ENCODE measurements at regions not wholly inside any gene's neighbourhood (a gene's known extent, or its start where the extent isn't known, plus 50 kb on each side); places are given as distances from the start of the nearest gene placed in this dataset.

GRCh38 chr6:170010665-170011203, 259.3 kb downstream of the ERMARD start:
- no peak for DNase-seq
- Histone ChIP-seq H3K4me3 (ENCODE audit: low read depth, low read length) (no peak overlapping the region), H3K27ac (no peak overlapping the region), H3K27me3 (ENCODE audit: insufficient read depth, low read depth, severe bottlenecking) (no peaks in the 10 kb centered on the region), H3K36me3 (no peaks in the 10 kb centered on the region), H3K9me3 (ENCODE audit: severe bottlenecking) (no peaks in the 10 kb centered on the region)
- no peak for TF ChIP-seq CTCF (IDR thresholded peaks at IDR 0.05; ENCODE audit: low read depth, low read length)

GRCh38 chr6:170008294-170008785, 256.9 kb downstream of the ERMARD start:
- TF ChIP-seq CTCF (IDR thresholded peaks at IDR 0.05; ENCODE audit: low read depth, low read length): no peak
- Histone ChIP-seq H3K36me3 (no peaks in the 10 kb centered on the region), H3K27me3 (ENCODE audit: insufficient read depth, low read depth, severe bottlenecking) (no peaks in the 10 kb centered on the region), H3K9me3 (ENCODE audit: severe bottlenecking) (peaks cover 13% of the 10 kb centered on the region), H3K27ac (no peak overlapping the region), H3K4me3 (ENCODE audit: low read depth, low read length) (no peak overlapping the region)
- DNase-seq: peak; percentile 4

GRCh38 chr6:170007468-170008293, 256.3 kb downstream of the ERMARD start:
- Histone ChIP-seq H3K27ac (peak overlapping the region; percentile 30; the same call in 1 of the 2 replicates), H3K27me3 (ENCODE audit: insufficient read depth, low read depth, severe bottlenecking) (no peaks in the 10 kb centered on the region), H3K36me3 (no peaks in the 10 kb centered on the region), H3K9me3 (ENCODE audit: severe bottlenecking) (peaks cover 13% of the 10 kb centered on the region), H3K4me3 (ENCODE audit: low read depth, low read length) (peak overlapping the region; percentile 11)
- no peak for TF ChIP-seq CTCF (IDR thresholded peaks at IDR 0.05; ENCODE audit: low read depth, low read length)
- peak; percentile 25 for DNase-seq

- DNase-seq: peak; percentile 38
- no peaks in the 10 kb centered on the region for H3K36me3 ChIP-seq
- TF ChIP-seq CTCF (IDR thresholded peaks at IDR 0.05; ENCODE audit: low read depth, low read length): 0 out of 2 replicates have a peak, but pooled peaks have one; percentile 6
- H3K4me3 ChIP-seq (ENCODE audit: low read depth, low read length): peak overlapping the region; percentile 11
- no peaks in the 10 kb centered on the region for H3K27me3 ChIP-seq (ENCODE audit: insufficient read depth, low read depth, severe bottlenecking)
- peak overlapping the region; percentile 30; the same call in 1 of the 2 replicates for H3K27ac ChIP-seq
- H3K9me3 ChIP-seq (ENCODE audit: severe bottlenecking): peaks cover 13% of the 10 kb centered on the region
Observed at GRCh38 chr6:170006900-170007467, 255.6 kb downstream of the ERMARD start.

- no peak for TF ChIP-seq CTCF (IDR thresholded peaks at IDR 0.05; ENCODE audit: low read depth, low read length)
- Histone ChIP-seq H3K9me3 (ENCODE audit: severe bottlenecking) (peaks cover 13% of the 10 kb centered on the region), H3K36me3 (no peaks in the 10 kb centered on the region), H3K27me3 (ENCODE audit: insufficient read depth, low read depth, severe bottlenecking) (no peaks in the 10 kb centered on the region), H3K27ac (no peak overlapping the region), H3K4me3 (ENCODE audit: low read depth, low read length) (no peak overlapping the region)
- DNase-seq: no peak
Observed at GRCh38 chr6:170006071-170006899, 254.9 kb downstream of the ERMARD start.
